ENCODE measurements at regions not wholly inside any gene's neighbourhood (a gene's known extent, or its start where the extent isn't known, plus 50 kb on each side); places are given as distances from the start of the nearest gene placed in this dataset.

GRCh38 chr6:147839708-147840610 is 331.5 kb downstream of the SAMD5 start:
- Mint-ChIP-seq H3K4me3 (no peak overlapping the region), H3K27ac (no peak overlapping the region), H3K36me3 (no peaks in the 10 kb centered on the region), H3K9me3 (peaks cover 0 to 6% (median 3%) of the 10 kb centered on the region in 5 donors), H3K4me1 (no peaks in the 10 kb centered on the region), H3K27me3 (peaks cover 0 to 7% of the 10 kb centered on the region in 2 donors)
- CTCF ChIA-PET: no interaction called here
- no peak for DNase-seq
- POLR2A ChIA-PET: no interaction called here
- H3K4me1 ChIP-seq (ENCODE audit: insufficient read depth, low read length): no peaks in the 10 kb centered on the region
- no peak overlapping the region for H3K27ac ChIP-seq (ENCODE audit: low read depth, low read length)
- H3K27me3 ChIP-seq (ENCODE audit: insufficient read depth, low read length, poor library complexity, severe bottlenecking): no peaks in the 10 kb centered on the region
- H3K36me3 ChIP-seq (ENCODE audit: insufficient read depth, low read length): no peaks in the 10 kb centered on the region
- H3K4me3 ChIP-seq (ENCODE audit: low read length): no peak overlapping the region
- H3K9me3 ChIP-seq (ENCODE audit: low read length): no peaks in the 10 kb centered on the region

DNA sequence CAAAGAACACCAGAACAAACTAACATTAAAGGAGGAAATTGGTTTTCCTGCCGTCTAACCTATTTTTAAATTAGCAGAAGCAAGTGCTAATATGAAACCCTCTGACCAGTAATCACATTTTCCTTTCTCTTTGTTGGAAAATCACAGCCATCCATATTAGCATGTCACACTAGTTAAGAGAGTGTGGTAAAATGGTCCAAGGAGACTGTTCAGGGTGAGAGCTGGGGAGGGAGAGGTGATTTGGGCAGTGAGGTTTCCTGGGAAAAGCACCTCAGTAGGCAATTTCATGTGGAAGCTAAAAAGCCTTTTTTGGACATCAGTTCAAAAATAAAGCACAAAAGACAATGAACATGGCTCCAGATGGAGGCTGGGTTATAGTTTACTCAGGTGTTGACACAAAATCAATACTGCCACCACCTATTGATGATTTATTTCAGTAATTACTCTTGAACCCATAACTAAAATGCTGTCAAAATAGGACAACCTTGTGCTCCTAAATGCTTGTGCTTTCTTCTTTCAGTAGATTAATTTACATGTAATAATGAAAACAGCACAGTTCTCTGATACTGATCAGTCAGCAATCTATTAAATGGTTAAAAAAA is 333.2 kb downstream of the SAMD5 start:
- no peak overlapping the region for H3K27ac Mint-ChIP-seq
- peaks cover 0 to 5% of the 10 kb centered on the region in 2 donors for H3K27me3 Mint-ChIP-seq
- Histone ChIP-seq H3K4me3 (ENCODE audit: low read length) (no peak overlapping the region), H3K4me1 (ENCODE audit: insufficient read depth, low read length) (no peaks in the 10 kb centered on the region), H3K36me3 (ENCODE audit: insufficient read depth, low read length) (no peaks in the 10 kb centered on the region), H3K27me3 (ENCODE audit: insufficient read depth, low read length, poor library complexity, severe bottlenecking) (no peaks in the 10 kb centered on the region), H3K27ac (ENCODE audit: low read depth, low read length) (no peak overlapping the region), H3K9me3 (ENCODE audit: low read length) (no peaks in the 10 kb centered on the region)
- H3K4me1 Mint-ChIP-seq: no peaks in the 10 kb centered on the region
- peaks cover 0 to 12% (median 3%) of the 10 kb centered on the region in 5 donors for H3K9me3 Mint-ChIP-seq
- POLR2A ChIA-PET: no interaction called here
- H3K36me3 Mint-ChIP-seq: no peaks in the 10 kb centered on the region
- H3K4me3 Mint-ChIP-seq: no peak overlapping the region
- CTCF ChIA-PET: no interaction called here
- DNase-seq: no peak

DNA sequence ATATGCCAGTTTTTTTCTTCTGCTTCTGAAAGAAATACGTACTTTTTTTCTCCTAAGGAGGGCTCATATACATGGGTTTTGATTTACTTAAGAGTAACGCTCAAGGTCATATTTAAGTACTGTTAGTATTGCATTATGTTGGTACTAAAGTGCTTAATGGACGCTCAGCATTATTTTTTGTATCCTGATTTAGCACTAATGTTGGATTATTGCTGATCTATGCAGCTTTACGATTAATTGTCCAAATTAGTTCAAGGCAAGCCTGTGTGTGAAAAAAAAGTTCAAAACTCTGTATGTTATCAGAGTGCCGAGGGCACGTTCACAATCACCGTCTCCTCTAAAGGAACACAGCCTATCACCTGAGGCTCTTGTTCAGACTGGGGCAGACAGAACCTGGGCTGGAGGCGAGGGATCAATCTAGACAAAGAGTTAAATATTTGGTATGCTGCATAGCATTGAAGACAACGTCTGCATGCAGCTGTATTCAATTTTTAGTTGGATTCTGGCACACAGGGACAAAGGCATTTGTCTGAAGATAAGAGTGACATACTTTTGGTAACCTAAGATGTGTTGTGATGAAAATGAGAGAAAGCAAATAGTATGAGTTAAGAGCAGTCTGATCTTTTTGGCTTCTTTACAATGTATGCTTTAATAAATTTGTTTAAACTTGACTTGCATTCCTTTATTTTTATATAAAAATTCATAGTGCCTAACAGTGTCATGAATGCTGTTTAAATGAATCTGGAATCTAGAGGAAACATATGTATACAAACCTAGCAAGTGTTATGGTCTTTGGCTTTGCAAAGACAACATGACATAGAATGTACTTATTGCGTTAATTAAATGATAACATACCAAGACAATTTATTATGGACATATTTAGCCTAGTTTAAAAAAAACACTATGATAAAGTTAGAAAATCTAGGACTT is 341.2 kb downstream of the SAMD5 start:
- H3K27me3 Mint-ChIP-seq: peaks cover 0 to under 1% of the 10 kb centered on the region in 2 donors
- CTCF ChIA-PET: no interaction called here
- H3K9me3 Mint-ChIP-seq: peaks cover 0 to 6% (median 0%) of the 10 kb centered on the region in 5 donors
- Histone ChIP-seq H3K4me1 (ENCODE audit: insufficient read depth, low read length) (no peaks in the 10 kb centered on the region), H3K27me3 (ENCODE audit: insufficient read depth, low read length, poor library complexity, severe bottlenecking) (no peaks in the 10 kb centered on the region), H3K27ac (ENCODE audit: low read depth, low read length) (no peak overlapping the region), H3K4me3 (ENCODE audit: low read length) (no peak overlapping the region), H3K36me3 (ENCODE audit: insufficient read depth, low read length) (no peaks in the 10 kb centered on the region), H3K9me3 (ENCODE audit: low read length) (no peaks in the 10 kb centered on the region)
- no peak overlapping the region for H3K4me3 Mint-ChIP-seq
- peak overlapping the region in 1 of 8 donors; percentile 77 for H3K27ac Mint-ChIP-seq
- no peaks in the 10 kb centered on the region for H3K4me1 Mint-ChIP-seq
- H3K36me3 Mint-ChIP-seq: no peaks in the 10 kb centered on the region
- POLR2A ChIA-PET: no interaction called here
- no peak for DNase-seq

DNA sequence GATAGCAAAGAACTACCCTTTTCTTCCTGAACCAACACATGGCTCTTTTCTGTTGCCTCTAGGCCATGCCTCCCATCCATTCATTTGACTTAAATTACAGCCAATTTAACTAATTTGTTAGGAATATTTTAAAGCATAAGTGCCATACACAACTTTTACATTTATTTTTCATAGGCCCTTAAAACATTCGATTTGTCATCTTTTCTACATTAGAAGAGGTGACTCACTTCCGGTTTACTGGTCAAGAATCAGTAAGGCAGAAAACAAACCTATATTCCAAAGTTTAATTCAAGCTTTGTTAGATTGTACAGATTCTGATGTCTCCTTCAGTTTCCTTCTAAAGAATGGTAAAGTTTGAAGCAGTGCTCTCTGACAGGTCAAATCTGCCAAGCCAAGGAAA is 344.3 kb downstream of the SAMD5 start:
- Mint-ChIP-seq H3K4me3 (no peak overlapping the region), H3K27ac (no peak overlapping the region), H3K9me3 (no peaks in the 10 kb centered on the region), H3K4me1 (no peaks in the 10 kb centered on the region), H3K36me3 (no peaks in the 10 kb centered on the region), H3K27me3 (no peaks in the 10 kb centered on the region)
- no peak overlapping the region for H3K4me3 ChIP-seq (ENCODE audit: low read length)
- no peak for DNase-seq
- H3K27me3 ChIP-seq (ENCODE audit: insufficient read depth, low read length, poor library complexity, severe bottlenecking): no peaks in the 10 kb centered on the region
- ChIA-PET CTCF (no interaction called here), POLR2A (no interaction called here)
- no peaks in the 10 kb centered on the region for H3K4me1 ChIP-seq (ENCODE audit: insufficient read depth, low read length)
- no peak overlapping the region for H3K27ac ChIP-seq (ENCODE audit: low read depth, low read length)
- no peaks in the 10 kb centered on the region for H3K9me3 ChIP-seq (ENCODE audit: low read length)
- H3K36me3 ChIP-seq (ENCODE audit: insufficient read depth, low read length): no peaks in the 10 kb centered on the region

DNA sequence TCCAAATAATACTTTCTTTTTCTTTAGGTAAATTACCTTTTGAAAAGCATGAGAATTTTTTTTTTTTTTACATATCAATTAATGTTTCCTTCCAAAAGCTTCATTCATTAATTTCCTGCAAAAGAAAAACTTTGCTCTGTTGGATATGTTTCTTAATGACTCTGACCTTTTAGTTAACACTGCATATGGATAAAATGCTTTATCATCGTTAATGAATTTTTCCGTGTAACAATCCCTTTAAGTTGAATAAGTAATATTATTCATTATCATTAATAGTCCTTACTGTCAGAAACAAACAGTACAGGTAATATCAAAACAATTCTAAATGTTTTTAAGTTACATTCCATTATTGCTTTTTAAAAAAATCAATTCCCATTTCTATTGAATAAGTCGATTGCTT is 345.1 kb downstream of the SAMD5 start:
- Mint-ChIP-seq H3K9me3 (peaks cover 0 to 1% (median 0%) of the 10 kb centered on the region in 5 donors), H3K36me3 (no peaks in the 10 kb centered on the region), H3K27ac (no peak overlapping the region), H3K4me1 (no peaks in the 10 kb centered on the region), H3K27me3 (no peaks in the 10 kb centered on the region), H3K4me3 (no peak overlapping the region)
- no peaks in the 10 kb centered on the region for H3K4me1 ChIP-seq (ENCODE audit: insufficient read depth, low read length)
- DNase-seq: no peak
- H3K9me3 ChIP-seq (ENCODE audit: low read length): no peaks in the 10 kb centered on the region
- ChIA-PET POLR2A (no interaction called here), CTCF (no interaction called here)
- no peaks in the 10 kb centered on the region for H3K27me3 ChIP-seq (ENCODE audit: insufficient read depth, low read length, poor library complexity, severe bottlenecking)
- no peaks in the 10 kb centered on the region for H3K36me3 ChIP-seq (ENCODE audit: insufficient read depth, low read length)
- no peak overlapping the region for H3K27ac ChIP-seq (ENCODE audit: low read depth, low read length)
- no peak overlapping the region for H3K4me3 ChIP-seq (ENCODE audit: low read length)

DNA sequence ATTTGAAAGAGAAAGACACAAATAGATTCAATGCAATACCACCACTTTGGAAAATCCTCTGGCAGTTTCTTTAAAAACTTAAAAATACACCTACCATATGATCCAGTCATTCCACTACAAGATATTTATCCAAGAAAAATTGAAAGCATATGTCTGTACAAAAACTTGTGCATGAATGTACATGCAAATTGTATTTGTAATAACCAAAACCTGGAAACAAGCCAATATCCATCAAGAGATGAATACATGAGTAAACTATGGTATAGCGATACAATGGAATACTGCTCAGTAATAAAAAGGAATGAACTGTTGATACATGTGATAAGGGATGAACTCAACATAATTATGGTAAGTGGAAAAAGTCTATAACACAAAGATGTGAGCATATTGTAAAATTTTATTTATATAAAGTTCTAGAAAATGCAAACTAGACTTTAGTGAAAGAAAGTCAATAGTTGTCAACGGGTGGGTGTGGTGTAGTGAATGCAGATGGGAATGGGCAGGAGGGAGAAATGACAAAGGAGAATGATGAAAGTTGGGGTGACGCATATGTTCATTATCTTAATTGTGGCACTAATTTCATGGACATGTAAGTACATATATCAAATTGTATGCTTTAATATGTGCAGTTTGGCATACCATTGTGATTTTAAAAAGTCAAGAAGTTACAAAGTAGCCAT is 347.5 kb downstream of the SAMD5 start:
- Mint-ChIP-seq H3K9me3 (peaks cover 0 to 6% (median 0%) of the 10 kb centered on the region in 5 donors), H3K4me3 (no peak overlapping the region), H3K27ac (no peak overlapping the region), H3K27me3 (no peaks in the 10 kb centered on the region), H3K36me3 (no peaks in the 10 kb centered on the region), H3K4me1 (no peaks in the 10 kb centered on the region)
- Histone ChIP-seq H3K4me1 (ENCODE audit: insufficient read depth, low read length) (no peaks in the 10 kb centered on the region), H3K36me3 (ENCODE audit: insufficient read depth, low read length) (no peaks in the 10 kb centered on the region), H3K27me3 (ENCODE audit: insufficient read depth, low read length, poor library complexity, severe bottlenecking) (no peaks in the 10 kb centered on the region), H3K9me3 (ENCODE audit: low read length) (no peaks in the 10 kb centered on the region), H3K4me3 (ENCODE audit: low read length) (no peak overlapping the region), H3K27ac (ENCODE audit: low read depth, low read length) (no peak overlapping the region)
- DNase-seq: no peak
- CTCF ChIA-PET: no interaction called here
- POLR2A ChIA-PET: no interaction called here

GRCh38 chr6:147856687-147857086 is 348.2 kb downstream of the SAMD5 start:
- H3K27ac Mint-ChIP-seq: no peak overlapping the region
- H3K4me1 Mint-ChIP-seq: no peaks in the 10 kb centered on the region
- Histone ChIP-seq H3K36me3 (ENCODE audit: insufficient read depth, low read length) (no peaks in the 10 kb centered on the region), H3K27me3 (ENCODE audit: insufficient read depth, low read length, poor library complexity, severe bottlenecking) (no peaks in the 10 kb centered on the region), H3K9me3 (ENCODE audit: low read length) (no peaks in the 10 kb centered on the region), H3K4me1 (ENCODE audit: insufficient read depth, low read length) (no peaks in the 10 kb centered on the region), H3K4me3 (ENCODE audit: low read length) (no peak overlapping the region), H3K27ac (ENCODE audit: low read depth, low read length) (no peak overlapping the region)
- peaks cover 0 to 6% (median 0%) of the 10 kb centered on the region in 5 donors for H3K9me3 Mint-ChIP-seq
- no peaks in the 10 kb centered on the region for H3K36me3 Mint-ChIP-seq
- DNase-seq: no peak
- ChIA-PET CTCF (no interaction called here), POLR2A (no interaction called here)
- no peak overlapping the region for H3K4me3 Mint-ChIP-seq
- no peaks in the 10 kb centered on the region for H3K27me3 Mint-ChIP-seq

Measured in CD8-positive, alpha-beta memory T cell (primary cell).